Naive B cell (primary cell): ENCODE measurements at regions not wholly inside any gene's neighbourhood (a gene's known extent, or its start where the extent isn't known, plus 50 kb on each side); places are given as distances from the start of the nearest gene placed in this dataset.

Source experiments
- ATAC-seq, 2 donors: fragments of 150-1000 bp; cut with Tn5 transposase; 2 replicates each; pipeline ENCODE4 v1.10.0; 2021; ENCODE audit warnings: low read depth in 2 of 2, mild to moderate bottlenecking in 2 of 2, moderate library complexity in 2 of 2
- DNase-seq: peaks from one replicate; pipeline ENCODE4 v3.0.0; 2022
- H3K27ac Mint-ChIP-seq, 6 donors: one replicate each; pipeline ENCODE4 v1.8.0; 2020 to 2022; ENCODE audit warnings: mild to moderate bottlenecking in 6 of 6, mixed read lengths in 6 of 6, moderate library complexity in 5 of 6, inconsistent platforms in 2 of 6
- H3K27me3 Mint-ChIP-seq, 3 donors: one replicate each; pipeline ENCODE4 v1.8.0; 2021 to 2022; ENCODE audit warnings: mixed read lengths in 3 of 3, mild to moderate bottlenecking in 1 of 3
- H3K36me3 Mint-ChIP-seq, 2 donors: one replicate each; pipeline ENCODE4 v1.8.0; 2020 to 2022; ENCODE audit warnings: mixed read lengths in 2 of 2, inconsistent platforms in 1 of 2, mild to moderate bottlenecking in 1 of 2
- H3K4me1 Mint-ChIP-seq, 3 donors: one replicate each; pipeline ENCODE4 v1.8.0; 2020 to 2022; ENCODE audit warnings: mixed read lengths in 3 of 3, inconsistent platforms in 1 of 3, mild to moderate bottlenecking in 1 of 3, moderate library complexity in 1 of 3
- H3K4me3 Mint-ChIP-seq, 8 donors: one replicate each; pipeline ENCODE4 v1.8.0; 2020 to 2022; ENCODE audit warnings: mild to moderate bottlenecking in 8 of 8, mixed read lengths in 8 of 8, moderate library complexity in 8 of 8, inconsistent platforms in 2 of 8
- H3K9me3 Mint-ChIP-seq, 7 donors: one replicate each; pipeline ENCODE4 v1.8.0; 2020 to 2022; ENCODE audit warnings: mixed read lengths in 7 of 7, mild to moderate bottlenecking in 5 of 7, inconsistent platforms in 2 of 7, moderate library complexity in 1 of 7

DNA sequence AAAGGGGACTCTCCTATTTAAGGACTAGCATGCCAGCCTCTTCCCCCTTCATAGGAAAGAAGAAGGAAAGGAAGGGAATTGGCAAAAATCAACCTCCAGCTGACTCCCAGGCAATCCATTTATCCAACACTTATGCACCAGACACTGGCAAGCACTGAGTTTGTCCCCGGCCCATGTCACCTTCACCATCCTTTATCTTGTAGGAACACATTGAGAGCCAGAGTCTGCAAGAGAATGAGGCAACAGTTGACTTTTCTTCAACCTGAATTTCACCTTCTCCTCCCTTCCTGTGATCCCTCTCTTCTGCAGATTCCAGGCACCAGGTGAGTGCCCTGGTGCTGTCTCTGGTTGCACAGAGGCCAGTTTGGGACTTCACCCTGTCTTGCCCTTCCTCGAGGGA is 264.3 kb upstream of the ECI2 start:
- Mint-ChIP-seq H3K4me1 (peaks cover 0 to 7% (median 3%) of the 10 kb centered on the region in 3 donors), H3K27ac (no peak overlapping the region), H3K9me3 (peaks cover 0 to 12% (median 4%) of the 10 kb centered on the region in 7 donors), H3K4me3 (no peak overlapping the region), H3K36me3 (peaks cover 0 to under 1% of the 10 kb centered on the region in 2 donors), H3K27me3 (peaks cover 0 to 44% (median 38%) of the 10 kb centered on the region in 3 donors)
- DNase-seq (no peak), ATAC-seq (no peak)

DNA sequence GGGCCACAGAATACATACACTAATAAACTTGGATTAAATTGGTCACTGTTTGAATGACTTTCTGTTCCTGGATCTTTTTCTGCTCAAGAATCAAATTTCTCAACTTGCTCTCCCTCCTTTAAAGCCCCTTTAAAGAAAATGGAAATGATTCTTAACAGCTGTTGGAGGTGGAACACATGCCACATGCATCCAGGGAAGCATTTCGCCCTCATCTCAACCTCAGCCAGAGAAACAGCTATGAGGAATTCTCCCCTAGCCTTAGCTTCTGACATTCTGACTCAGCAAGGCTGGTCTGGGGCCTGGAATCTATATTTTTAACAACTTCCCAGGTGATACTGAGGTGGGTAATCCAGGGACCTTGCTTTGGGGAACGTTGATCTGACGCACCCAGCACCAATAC is 263.4 kb upstream of the ECI2 start:
- ATAC-seq (no peak), DNase-seq (no peak)
- Mint-ChIP-seq H3K27me3 (peaks cover 0 to 49% (median 42%) of the 10 kb centered on the region in 3 donors), H3K4me3 (no peak overlapping the region), H3K36me3 (peaks cover 0 to 4% of the 10 kb centered on the region in 2 donors), H3K27ac (no peak overlapping the region), H3K4me1 (peaks cover 0 to 10% (median 3%) of the 10 kb centered on the region in 3 donors), H3K9me3 (peaks cover 0 to 6% (median 4%) of the 10 kb centered on the region in 7 donors)

DNA sequence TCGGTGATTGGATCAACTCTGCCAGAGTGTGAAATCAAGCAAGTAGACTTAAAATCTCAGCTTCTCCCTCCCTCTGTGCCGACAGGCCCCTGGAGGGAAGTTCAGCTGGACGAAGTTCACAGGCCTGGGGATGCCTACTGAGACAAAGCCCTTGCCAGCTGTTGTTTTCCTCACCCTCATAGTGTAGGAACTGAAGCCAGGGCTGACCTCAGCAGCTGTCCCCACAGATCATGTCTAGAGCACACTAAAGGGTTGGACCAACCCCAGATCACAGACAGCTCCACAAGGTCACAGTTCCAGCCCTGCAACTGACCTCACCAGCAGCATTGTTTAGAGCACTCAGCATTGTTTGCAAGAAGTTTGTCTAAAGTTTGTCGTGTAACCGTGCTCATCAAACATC is 261.9 kb upstream of the ECI2 start:
- ATAC-seq (no peak), DNase-seq (no peak)
- Mint-ChIP-seq H3K36me3 (peaks cover 0 to 4% of the 10 kb centered on the region in 2 donors), H3K27ac (peak overlapping the region in 1 of 6 donors; percentile 37), H3K4me1 (peaks cover 0 to 7% (median 1%) of the 10 kb centered on the region in 3 donors), H3K9me3 (peaks cover 0 to 6% (median 3%) of the 10 kb centered on the region in 7 donors), H3K27me3 (peaks cover 0 to 44% (median 38%) of the 10 kb centered on the region in 3 donors), H3K4me3 (no peak overlapping the region)

DNA sequence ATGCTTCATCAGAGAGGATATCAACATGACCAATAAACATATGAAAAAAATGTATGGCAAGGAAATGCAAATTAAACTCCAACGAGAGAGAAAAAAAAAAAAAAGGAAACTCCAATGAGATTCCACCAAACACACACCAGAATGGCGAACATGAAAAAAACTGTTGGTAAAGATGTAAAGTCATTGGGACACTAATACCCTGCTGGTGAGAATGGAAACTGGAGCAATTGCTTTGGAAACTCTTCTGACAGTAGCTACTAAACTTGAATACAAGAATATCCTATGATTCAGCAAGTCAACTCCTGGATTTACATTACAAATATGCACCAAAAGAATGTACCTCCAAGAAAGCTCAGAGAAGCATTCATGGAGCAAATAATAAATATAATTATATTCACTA is 260.7 kb upstream of the ECI2 start:
- ATAC-seq = no peak
- H3K36me3 Mint-ChIP-seq = peaks cover 0 to 4% of the 10 kb centered on the region in 2 donors
- DNase-seq = no peak
- peaks cover 4 to 36% (median 35%) of the 10 kb centered on the region in 3 donors for H3K27me3 Mint-ChIP-seq
- H3K27ac Mint-ChIP-seq = no peak overlapping the region
- peaks cover 0 to 4% (median 0%) of the 10 kb centered on the region in 3 donors for H3K4me1 Mint-ChIP-seq
- peaks cover 0 to 6% (median 3%) of the 10 kb centered on the region in 7 donors for H3K9me3 Mint-ChIP-seq
- no peak overlapping the region for H3K4me3 Mint-ChIP-seq

DNA sequence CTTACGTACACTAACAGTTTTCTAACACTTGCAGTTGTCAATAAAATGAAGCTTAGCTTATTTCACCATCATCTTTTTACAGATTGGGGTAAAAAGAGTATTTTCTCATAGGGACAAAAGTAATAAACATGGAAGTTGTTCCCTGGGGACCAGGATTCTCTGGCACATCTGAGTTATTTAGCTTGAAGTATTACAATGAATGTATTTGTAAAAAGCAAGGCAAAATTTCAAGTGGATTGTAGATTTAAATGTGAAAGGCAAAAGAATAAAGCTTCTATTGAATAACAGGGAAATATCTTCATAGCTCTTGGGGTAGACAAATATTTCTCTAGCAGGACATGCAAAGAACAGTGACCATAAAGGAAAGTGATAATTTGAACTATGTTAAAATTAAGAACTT is 260.0 kb upstream of the ECI2 start:
- H3K4me3 Mint-ChIP-seq = no peak overlapping the region
- H3K36me3 Mint-ChIP-seq = peaks cover 0 to 4% of the 10 kb centered on the region in 2 donors

DNA sequence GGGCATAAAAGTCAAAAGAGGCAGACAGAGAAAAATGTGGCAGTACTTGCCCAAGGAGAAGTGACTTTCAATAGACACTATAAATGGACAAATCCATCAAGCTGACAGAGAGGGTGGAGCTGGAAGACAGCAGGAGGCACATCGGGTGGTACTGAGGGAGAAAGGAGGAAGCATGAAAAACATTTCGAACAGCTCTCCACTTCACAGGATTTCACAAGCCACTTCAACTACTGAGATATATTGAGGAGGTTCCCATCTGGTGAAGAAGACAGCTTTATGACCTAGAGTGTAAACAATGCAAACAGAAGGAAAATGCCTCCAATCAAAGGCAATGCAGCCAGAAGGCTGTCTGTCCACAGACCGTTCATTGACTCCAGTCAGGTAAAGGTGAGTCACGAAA is 259.4 kb upstream of the ECI2 start:
- Mint-ChIP-seq H3K4me3 (no peak overlapping the region), H3K9me3 (peaks cover 0 to 6% (median 3%) of the 10 kb centered on the region in 7 donors), H3K4me1 (peaks cover 0 to 4% (median 0%) of the 10 kb centered on the region in 3 donors), H3K27me3 (peaks cover 11 to 25% (median 25%) of the 10 kb centered on the region in 3 donors), H3K27ac (peak overlapping the region in 1 of 6 donors; percentile 37), H3K36me3 (peaks cover 0 to 4% of the 10 kb centered on the region in 2 donors)
- DNase-seq (no peak), ATAC-seq (no peak)

More for the DNA sequence above, 260.0 kb upstream of the ECI2 start:
- Mint-ChIP-seq H3K9me3 (peaks cover 0 to 6% (median 3%) of the 10 kb centered on the region in 7 donors), H3K27ac (peak overlapping the region in 1 of 6 donors; percentile 23), H3K27me3 (peaks cover 9 to 31% (median 29%) of the 10 kb centered on the region in 3 donors), H3K4me1 (peaks cover 0 to 4% (median 0%) of the 10 kb centered on the region in 3 donors)
- DNase-seq (no peak), ATAC-seq (no peak)

DNA sequence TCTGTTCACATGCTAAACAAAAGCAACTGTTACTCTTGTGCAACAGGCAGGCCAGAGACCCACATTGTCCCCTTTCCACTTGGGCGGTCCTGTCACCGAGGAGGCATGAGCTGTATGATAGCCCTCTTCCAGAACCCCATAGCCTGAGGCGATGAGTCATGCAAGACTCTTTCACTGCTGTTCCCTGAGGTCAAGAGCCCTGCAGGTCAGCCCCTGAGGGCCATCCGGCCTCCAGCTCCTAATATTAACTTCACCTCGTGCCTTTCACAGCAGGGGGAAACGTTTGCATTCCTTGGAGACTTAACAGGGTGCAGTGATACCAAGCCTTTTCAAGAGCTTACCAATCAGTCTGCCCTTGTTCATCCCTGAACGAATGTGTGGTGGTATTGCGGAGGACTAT is 253.3 kb upstream of the ECI2 start:
- no peak for ATAC-seq
- peaks cover 11 to 23% (median 17%) of the 10 kb centered on the region in 3 donors for H3K27me3 Mint-ChIP-seq

DNA sequence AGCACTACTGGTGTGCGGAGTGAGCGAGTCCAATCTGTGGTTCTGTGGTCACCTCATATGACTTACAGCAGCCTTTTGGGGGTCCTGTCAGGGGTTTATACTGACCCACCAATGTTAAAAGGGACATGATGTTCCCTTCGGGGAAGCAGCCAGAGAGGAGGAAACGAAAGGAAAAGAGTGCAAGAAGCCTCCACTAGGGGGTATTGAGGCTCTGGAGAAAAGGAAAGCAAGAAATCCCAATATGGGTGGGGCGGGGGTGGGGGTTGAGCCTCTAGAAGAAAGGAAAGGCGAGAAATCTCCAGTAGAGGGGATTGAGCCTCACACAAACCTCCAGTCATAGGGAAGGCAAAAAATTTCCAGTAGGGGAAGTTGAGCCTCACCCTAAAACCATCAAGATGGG is 249.3 kb upstream of the ECI2 start:
- H3K4me3 Mint-ChIP-seq = no peak overlapping the region
- no peaks in the 10 kb centered on the region for H3K4me1 Mint-ChIP-seq
- H3K27ac Mint-ChIP-seq = peak overlapping the region in 1 of 6 donors; percentile 14
- no peak for DNase-seq
- H3K9me3 Mint-ChIP-seq = peaks cover 14 to 52% (median 42%) of the 10 kb centered on the region in 7 donors
- no peak for ATAC-seq
- H3K36me3 Mint-ChIP-seq = peaks cover 14 to 38% of the 10 kb centered on the region in 2 donors
- peaks cover 21 to 38% (median 33%) of the 10 kb centered on the region in 3 donors for H3K27me3 Mint-ChIP-seq

More for the DNA sequence above, 253.3 kb upstream of the ECI2 start:
- peaks cover 7 to 21% (median 17%) of the 10 kb centered on the region in 7 donors for H3K9me3 Mint-ChIP-seq
- H3K4me3 Mint-ChIP-seq = no peak overlapping the region
- H3K36me3 Mint-ChIP-seq = peaks cover 0 to 22% of the 10 kb centered on the region in 2 donors
- no peaks in the 10 kb centered on the region for H3K4me1 Mint-ChIP-seq
- H3K27ac Mint-ChIP-seq = no peak overlapping the region
- no peak for DNase-seq

DNA sequence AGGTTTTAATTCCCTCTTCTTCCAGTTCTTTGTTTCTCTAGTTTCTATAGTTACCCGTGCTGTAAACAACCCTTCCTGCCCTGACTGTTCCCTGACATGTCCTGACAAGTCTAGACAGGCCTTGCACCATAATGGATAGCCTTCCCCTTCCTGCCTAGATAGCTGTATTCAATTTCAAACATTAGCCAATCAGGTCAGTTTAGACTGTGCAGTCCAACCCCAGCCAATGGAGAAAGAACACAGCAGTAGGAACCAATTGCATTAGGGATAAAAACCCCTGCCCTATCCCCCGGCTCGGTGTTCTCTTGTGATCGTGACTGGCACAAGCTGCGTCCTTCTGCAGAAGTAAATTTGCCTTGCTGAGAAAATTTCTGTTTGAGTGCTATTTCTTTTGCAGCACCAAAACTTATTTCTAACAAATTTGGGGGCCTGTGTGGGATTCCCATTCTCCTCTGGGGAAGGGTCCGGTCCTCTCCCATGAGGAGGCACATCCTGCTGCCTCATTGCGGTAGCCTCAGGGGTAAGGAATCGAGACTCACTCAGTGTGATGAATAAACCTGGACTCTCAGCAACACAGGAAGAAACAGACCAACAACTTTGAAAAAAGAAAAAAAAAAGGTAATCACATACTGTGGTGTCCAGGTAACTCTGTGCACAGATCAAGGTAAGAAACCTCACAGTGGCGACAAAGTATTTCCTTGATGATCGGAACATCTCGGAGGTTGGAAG is 248.7 kb upstream of the ECI2 start:
- ATAC-seq (no peak), DNase-seq (no peak)
- peaks cover 26 to 42% (median 36%) of the 10 kb centered on the region in 3 donors for H3K27me3 Mint-ChIP-seq
- H3K9me3 Mint-ChIP-seq = peaks cover 14 to 52% (median 42%) of the 10 kb centered on the region in 7 donors
- H3K36me3 Mint-ChIP-seq = peaks cover 14 to 40% of the 10 kb centered on the region in 2 donors
- H3K4me3 Mint-ChIP-seq = no peak overlapping the region
- no peaks in the 10 kb centered on the region for H3K4me1 Mint-ChIP-seq
- no peak overlapping the region for H3K27ac Mint-ChIP-seq

DNA sequence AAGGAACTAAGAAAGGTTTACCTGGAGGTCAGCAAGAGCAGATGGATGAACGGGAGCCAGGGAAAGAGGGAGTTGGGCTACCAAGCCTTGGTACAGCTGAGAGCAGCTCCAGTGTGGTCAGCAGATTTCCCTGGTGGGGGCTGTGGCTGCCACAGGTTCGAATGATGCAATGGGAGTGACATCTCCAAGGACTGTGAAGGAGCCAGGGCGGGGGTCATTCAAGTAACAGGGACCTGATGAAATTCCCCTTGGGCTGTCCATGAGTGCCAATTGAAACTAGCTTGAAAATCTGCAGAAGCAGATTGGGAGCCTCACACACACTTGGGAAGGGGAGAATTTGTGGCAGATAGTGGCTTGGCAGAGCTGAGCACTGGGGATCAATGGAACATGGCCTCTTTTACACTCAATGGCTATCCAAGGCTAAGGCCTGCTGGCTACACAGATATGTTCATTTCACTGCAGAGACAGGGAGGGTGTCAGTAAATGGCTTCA is 247.0 kb upstream of the ECI2 start:
- Mint-ChIP-seq H3K9me3 (peaks cover 14 to 52% (median 43%) of the 10 kb centered on the region in 7 donors), H3K36me3 (peaks cover 14 to 44% of the 10 kb centered on the region in 2 donors), H3K4me1 (no peaks in the 10 kb centered on the region), H3K27me3 (peaks cover 24 to 46% (median 42%) of the 10 kb centered on the region in 3 donors), H3K27ac (peak overlapping the region in 1 of 6 donors; percentile 13), H3K4me3 (peak overlapping the region in 1 of 8 donors; percentile 16)
- ATAC-seq (no peak), DNase-seq (no peak)

DNA sequence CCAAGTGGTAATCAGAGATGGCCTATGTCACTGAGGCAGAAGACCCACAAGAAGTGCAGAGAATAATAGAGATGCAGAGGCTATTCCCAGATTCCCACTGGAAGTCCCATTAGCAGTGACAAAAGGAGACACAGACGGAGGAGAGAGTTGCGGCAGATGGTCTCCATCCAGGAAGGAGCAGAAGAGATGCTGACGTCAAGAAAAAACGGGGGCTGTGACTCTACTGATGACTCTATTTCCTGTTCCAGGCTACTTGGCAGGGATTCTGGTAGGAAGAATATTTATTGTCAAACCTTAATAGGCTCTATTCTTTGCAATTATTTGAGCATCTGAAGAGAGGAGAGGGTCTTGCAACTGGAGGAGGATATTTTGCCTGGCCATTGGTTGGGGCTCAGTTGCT is 246.0 kb upstream of the ECI2 start:
- H3K9me3 Mint-ChIP-seq = peaks cover 14 to 52% (median 43%) of the 10 kb centered on the region in 7 donors

DNA sequence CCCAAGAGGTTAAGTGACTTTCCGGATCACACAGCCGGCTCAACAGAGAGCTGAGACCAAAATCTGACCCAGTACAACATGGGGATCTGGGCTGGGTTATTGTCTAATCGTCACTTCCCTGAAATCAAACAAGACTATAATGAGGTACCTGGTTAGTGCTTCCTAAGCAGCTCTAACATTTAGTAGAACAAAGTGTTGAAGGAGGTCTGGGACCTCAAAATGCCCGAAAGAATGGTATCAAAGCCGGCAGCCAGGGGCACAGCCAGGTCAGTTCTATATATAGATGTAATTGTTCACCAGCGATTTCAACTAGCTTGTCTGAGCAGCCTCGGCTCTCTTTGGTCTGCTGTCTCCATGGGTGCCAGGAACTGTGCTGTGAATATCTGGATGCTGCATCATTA is 245.5 kb upstream of the ECI2 start:
- Mint-ChIP-seq H3K27me3 (peaks cover 32 to 59% (median 50%) of the 10 kb centered on the region in 3 donors), H3K4me3 (no peak overlapping the region), H3K4me1 (no peaks in the 10 kb centered on the region), H3K27ac (peak overlapping the region in 1 of 6 donors; percentile 45), H3K36me3 (peaks cover 14 to 41% of the 10 kb centered on the region in 2 donors), H3K9me3 (peaks cover 14 to 52% (median 43%) of the 10 kb centered on the region in 7 donors)
- no peak for DNase-seq
- ATAC-seq = no peak

More for the DNA sequence above, 246.0 kb upstream of the ECI2 start:
- DNase-seq = no peak
- Mint-ChIP-seq H3K4me3 (peak overlapping the region in 1 of 8 donors; percentile 31), H3K36me3 (peaks cover 14 to 44% of the 10 kb centered on the region in 2 donors), H3K27me3 (peaks cover 32 to 54% (median 48%) of the 10 kb centered on the region in 3 donors), H3K4me1 (no peaks in the 10 kb centered on the region), H3K27ac (peak overlapping the region in 1 of 6 donors; percentile 45)
- no peak for ATAC-seq

DNA sequence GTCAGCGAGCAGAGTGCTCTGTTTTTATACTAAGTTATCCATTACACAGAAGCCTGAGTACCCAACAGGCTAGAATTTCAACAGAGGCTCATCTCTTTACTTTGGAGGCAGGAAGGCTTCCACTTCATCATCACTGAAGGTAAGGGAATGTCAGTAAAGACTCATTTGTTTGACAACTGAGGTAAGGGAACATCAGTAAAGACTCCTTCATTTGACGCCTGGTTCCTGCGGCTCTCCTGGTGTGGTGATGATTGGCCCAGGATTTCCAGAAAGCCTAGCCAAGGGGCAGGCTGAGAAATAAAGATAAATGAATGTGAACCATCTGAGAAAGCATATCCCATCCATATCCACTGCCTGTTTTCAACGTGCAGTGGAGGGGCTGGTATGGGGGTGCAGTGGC is 244.6 kb upstream of the ECI2 start:
- DNase-seq = no peak
- Mint-ChIP-seq H3K9me3 (peaks cover 14 to 43% (median 37%) of the 10 kb centered on the region in 7 donors), H3K27ac (no peak overlapping the region), H3K4me1 (no peaks in the 10 kb centered on the region), H3K27me3 (peaks cover 36 to 69% (median 58%) of the 10 kb centered on the region in 3 donors), H3K36me3 (peaks cover 14 to 33% of the 10 kb centered on the region in 2 donors), H3K4me3 (no peak overlapping the region)
- no peak for ATAC-seq
